Caco-2 (cell line): ENCODE measurements at regions not wholly inside any gene's neighbourhood (a gene's known extent, or its start where the extent isn't known, plus 50 kb on each side); places are given as distances from the start of the nearest gene placed in this dataset.

Experiments used
- BruUV-seq: library from RNA; stranded (reverse); fragments of 400-500 nt; replicated peaks from 2 replicates; lab custom pipeline; 2021; lab: Mats Ljungman, UMichigan
- CTCF ChIA-PET: fragments of 300-600 bp; sonication (Branson Sonifier 250); formaldehyde crosslinking; loops from one replicate; lab custom pipeline; 2022; ENCODE audit warnings: antibody characterized with exemption; lab: Charles Lee
- POLR2A ChIA-PET: fragments of 300-600 bp; sonication (Branson Sonifier 250); formaldehyde crosslinking; loops from one replicate; lab custom pipeline; 2022; ENCODE audit warnings: antibody characterized with exemption; lab: Charles Lee
- DNase-seq, 2 experiments: peaks; one replicate each; pipeline versions ENCODE4 v3.0.0 to v3.0.0-alpha.2; 2020 to 2022
- H3K27me3 ChIP-seq: replicated peaks from 2 replicates; pipeline ENCODE4 v1.6.0; 2011; ENCODE audit warnings: low read length; ENCODE audit not compliant: control insufficient read depth, insufficient read depth
- H3K36me3 ChIP-seq: 2 replicates; pipeline ENCODE4 v1.5.1; 2011; ENCODE audit warnings: low read length; ENCODE audit not compliant: control insufficient read depth, insufficient read depth
- H3K4me1 ChIP-seq: fragments of 250-450 bp; sonication (Bioruptor Pico); 2 replicates; pipeline ENCODE4 v1.5.1; 2020; ENCODE audit warnings: mild to moderate bottlenecking
- H3K4me3 ChIP-seq: 2 replicates; pipeline ENCODE4 v1.5.1; 2011; ENCODE audit warnings: low read depth, mild to moderate bottlenecking, control low read depth, low read length
- H3K9me3 ChIP-seq: fragments of 250-450 bp; sonication (Bioruptor Pico); 2 replicates; pipeline ENCODE4 v1.5.1; 2020; ENCODE audit warnings: mild to moderate bottlenecking, moderate library complexity
- H3K27ac Mint-ChIP-seq: one replicate; pipeline ENCODE4 v1.8.0; 2022; ENCODE audit warnings: mixed read lengths; ENCODE audit not compliant: unreplicated experiment
- H3K27me3 Mint-ChIP-seq: one replicate; pipeline ENCODE4 v1.8.0; 2022; ENCODE audit warnings: mixed read lengths; ENCODE audit not compliant: insufficient read depth, unreplicated experiment
- H3K36me3 Mint-ChIP-seq: one replicate; pipeline ENCODE4 v1.8.0; 2022; ENCODE audit warnings: mild to moderate bottlenecking, mixed read lengths; ENCODE audit not compliant: insufficient read depth, unreplicated experiment
- H3K4me1 Mint-ChIP-seq: one replicate; pipeline ENCODE4 v1.8.0; 2022; ENCODE audit warnings: low read depth, mixed read lengths; ENCODE audit not compliant: unreplicated experiment
- H3K4me3 Mint-ChIP-seq: one replicate; pipeline ENCODE4 v1.8.0; 2022; ENCODE audit warnings: mild to moderate bottlenecking, moderate library complexity, mixed read lengths; ENCODE audit not compliant: unreplicated experiment
- H3K9me3 Mint-ChIP-seq: one replicate; pipeline ENCODE4 v1.8.0; 2022; ENCODE audit warnings: mixed read lengths; ENCODE audit not compliant: unreplicated experiment
- intact Hi-C: fragments of 100-400 bp; cut with micrococcal nuclease; formaldehyde crosslinking; loops from one replicate; pipeline ENCODE4 v1.10.0; 2022; ENCODE audit not compliant: unreplicated experiment
- TF ChIP-seq, protein P1 (sequence below), 2 experiments: fragments of 200-600 bp in 1 of 2; IDR thresholded peaks; 1 replicate in 1 of 2; 2 replicates in 1 of 2; pipeline versions ENCODE4 v1.5.1 to v1.8.0; 2011 to 2022; ENCODE audit warnings: antibody characterized with exemption in 1 of 2, control low read depth in 1 of 2, inconsistent platforms in 1 of 2, low read depth in 1 of 2, low read length in 1 of 2, mild to moderate bottlenecking in 1 of 2, moderate library complexity in 1 of 2; ENCODE audit not compliant: insufficient read depth in 1 of 2, severe bottlenecking in 1 of 2, unreplicated experiment in 1 of 2

DNA sequence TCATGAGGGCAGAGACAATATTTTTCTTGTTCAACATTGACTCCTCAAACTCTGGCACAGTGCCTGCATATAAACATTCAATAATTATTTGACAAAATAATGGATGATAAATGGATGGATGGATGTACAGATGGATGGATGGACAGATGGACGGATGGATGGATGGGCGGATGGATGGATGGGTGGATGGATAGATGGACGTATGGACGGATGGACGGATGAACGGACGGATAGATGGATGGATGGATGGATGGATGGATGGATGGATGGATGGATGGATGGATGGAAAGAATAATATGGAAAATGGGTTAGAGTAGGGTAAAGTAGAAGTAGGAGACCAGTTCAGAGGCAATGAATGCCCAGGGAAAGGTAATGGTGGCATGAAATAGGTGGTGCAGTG, 589.2 kb downstream of the EBF1 start:
- BruUV-seq, result no TSS peak
- ChIA-PET CTCF (no interaction called here), POLR2A (no interaction called here)
- Mint-ChIP-seq H3K4me1 (no peaks in the 10 kb centered on the region), H3K27me3 (peaks cover 4% of the 10 kb centered on the region), H3K36me3 (no peaks in the 10 kb centered on the region), H3K9me3 (peaks cover 20% of the 10 kb centered on the region), H3K27ac (no peak overlapping the region), H3K4me3 (no peak overlapping the region)
- H3K9me3 ChIP-seq, result peaks cover 9% of the 10 kb centered on the region; the same call in 1 of the 2 replicates
- intact Hi-C loops, result no loop called here
- DNase-seq, result no peak
- H3K27me3 ChIP-seq, result no peaks in the 10 kb centered on the region
- H3K4me3 ChIP-seq, result no peak overlapping the region
- H3K36me3 ChIP-seq, result no peaks in the 10 kb centered on the region
- TF ChIP-seq, protein P1, sequence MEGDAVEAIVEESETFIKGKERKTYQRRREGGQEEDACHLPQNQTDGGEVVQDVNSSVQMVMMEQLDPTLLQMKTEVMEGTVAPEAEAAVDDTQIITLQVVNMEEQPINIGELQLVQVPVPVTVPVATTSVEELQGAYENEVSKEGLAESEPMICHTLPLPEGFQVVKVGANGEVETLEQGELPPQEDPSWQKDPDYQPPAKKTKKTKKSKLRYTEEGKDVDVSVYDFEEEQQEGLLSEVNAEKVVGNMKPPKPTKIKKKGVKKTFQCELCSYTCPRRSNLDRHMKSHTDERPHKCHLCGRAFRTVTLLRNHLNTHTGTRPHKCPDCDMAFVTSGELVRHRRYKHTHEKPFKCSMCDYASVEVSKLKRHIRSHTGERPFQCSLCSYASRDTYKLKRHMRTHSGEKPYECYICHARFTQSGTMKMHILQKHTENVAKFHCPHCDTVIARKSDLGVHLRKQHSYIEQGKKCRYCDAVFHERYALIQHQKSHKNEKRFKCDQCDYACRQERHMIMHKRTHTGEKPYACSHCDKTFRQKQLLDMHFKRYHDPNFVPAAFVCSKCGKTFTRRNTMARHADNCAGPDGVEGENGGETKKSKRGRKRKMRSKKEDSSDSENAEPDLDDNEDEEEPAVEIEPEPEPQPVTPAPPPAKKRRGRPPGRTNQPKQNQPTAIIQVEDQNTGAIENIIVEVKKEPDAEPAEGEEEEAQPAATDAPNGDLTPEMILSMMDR (IDR thresholded peaks at IDR 0.05; ENCODE audit: insufficient read depth in 1 of 2, low read depth in 1 of 2, low read length in 1 of 2, severe bottlenecking in 1 of 2, unreplicated experiment in 1 of 2), result no peak
- H3K4me1 ChIP-seq, result no peaks in the 10 kb centered on the region

DNA sequence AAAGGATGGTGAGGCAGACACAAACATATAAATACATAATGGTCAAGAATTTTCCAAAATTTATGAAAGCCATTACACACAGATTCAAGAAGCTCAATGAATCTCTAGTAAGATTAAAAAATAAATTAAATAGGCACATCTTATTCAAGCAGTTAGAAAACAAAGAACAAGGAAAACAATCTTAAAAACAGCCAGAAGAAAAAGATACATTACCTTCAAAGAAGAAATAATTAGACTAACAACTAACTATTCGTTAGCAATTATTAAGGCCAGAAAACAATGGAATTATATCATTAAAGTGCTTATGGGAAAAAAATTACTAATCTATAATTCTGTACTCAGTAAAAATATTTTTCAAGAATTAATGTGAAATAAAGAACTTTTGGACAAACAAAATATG, 593.1 kb downstream of the EBF1 start:
- ChIA-PET CTCF (no interaction called here), POLR2A (no interaction called here)
- intact Hi-C loops, result no loop called here
- no TSS peak for BruUV-seq
- Histone ChIP-seq H3K27me3 (no peaks in the 10 kb centered on the region), H3K36me3 (no peaks in the 10 kb centered on the region), H3K4me1 (no peaks in the 10 kb centered on the region), H3K4me3 (no peak overlapping the region), H3K9me3 (peaks cover 9% of the 10 kb centered on the region; the same call in 1 of the 2 replicates)
- H3K4me1 Mint-ChIP-seq, result no peaks in the 10 kb centered on the region
- H3K27ac Mint-ChIP-seq, result no peak overlapping the region
- peaks cover 20% of the 10 kb centered on the region for H3K9me3 Mint-ChIP-seq
- no peaks in the 10 kb centered on the region for H3K36me3 Mint-ChIP-seq
- no peak for DNase-seq
- no peak overlapping the region for H3K4me3 Mint-ChIP-seq
- peaks cover 4% of the 10 kb centered on the region for H3K27me3 Mint-ChIP-seq
- TF ChIP-seq, protein P1 (IDR thresholded peaks at IDR 0.05; ENCODE audit: insufficient read depth in 1 of 2, low read depth in 1 of 2, low read length in 1 of 2, severe bottlenecking in 1 of 2, unreplicated experiment in 1 of 2), result no peak

DNA sequence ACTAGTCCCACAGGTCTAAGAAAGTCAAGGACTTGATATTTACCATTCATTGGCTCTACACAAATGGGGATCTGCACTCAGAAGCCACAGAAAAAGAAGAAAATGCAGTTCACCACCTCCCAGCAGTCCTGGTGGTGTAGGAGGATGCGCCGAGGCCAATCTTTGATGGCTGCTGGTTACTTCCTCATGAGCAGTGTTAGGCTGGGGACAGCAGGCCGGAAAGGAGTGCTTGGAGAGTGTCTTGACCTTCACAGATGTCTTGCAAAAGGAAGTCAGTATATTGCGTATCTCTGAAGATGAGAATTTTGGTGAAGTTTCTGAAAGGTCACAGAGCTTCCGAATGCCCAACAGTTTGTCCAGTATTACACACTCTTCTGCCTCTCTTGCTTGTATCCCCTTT, 597.0 kb downstream of the EBF1 start:
- no peaks in the 10 kb centered on the region for H3K4me1 Mint-ChIP-seq
- no peaks in the 10 kb centered on the region for H3K36me3 ChIP-seq
- peaks cover 9% of the 10 kb centered on the region; the same call in 1 of the 2 replicates for H3K9me3 ChIP-seq
- DNase-seq, result no peak
- H3K27me3 Mint-ChIP-seq, result peaks cover 3% of the 10 kb centered on the region
- TF ChIP-seq, protein P1 (IDR thresholded peaks at IDR 0.05; ENCODE audit: insufficient read depth in 1 of 2, low read depth in 1 of 2, low read length in 1 of 2, severe bottlenecking in 1 of 2, unreplicated experiment in 1 of 2), result no peak
- no peak overlapping the region for H3K4me3 ChIP-seq
- H3K4me1 ChIP-seq, result no peaks in the 10 kb centered on the region
- POLR2A ChIA-PET, result no interaction called here
- no peak overlapping the region for H3K4me3 Mint-ChIP-seq
- H3K9me3 Mint-ChIP-seq, result peaks cover 20% of the 10 kb centered on the region
- no TSS peak for BruUV-seq
- intact Hi-C loops, result no loop called here
- no peaks in the 10 kb centered on the region for H3K36me3 Mint-ChIP-seq
- H3K27me3 ChIP-seq, result no peaks in the 10 kb centered on the region
- no peak overlapping the region for H3K27ac Mint-ChIP-seq
- CTCF ChIA-PET, result no interaction called here
